Mesothelial cell of epicardium (in vitro differentiated cells): ENCODE measurements at regions not wholly inside any gene's neighbourhood (a gene's known extent, or its start where the extent isn't known, plus 50 kb on each side); places are given as distances from the start of the nearest gene placed in this dataset.

Source experiments
- DNase-seq, 2 experiments: peaks; one replicate each; pipeline ENCODE4 v3.0.0; 2021; ENCODE audit warnings: low spot score in 2 of 2; ENCODE audit not compliant: unreplicated experiment in 2 of 2
- H3K27ac Mint-ChIP-seq: 2 replicates; pipeline ENCODE4 v1.8.0; 2021; ENCODE audit warnings: mixed read lengths
- H3K27me3 Mint-ChIP-seq: 2 replicates; pipeline ENCODE4 v1.8.0; 2021; ENCODE audit warnings: low read depth, mixed read lengths
- H3K36me3 Mint-ChIP-seq: 2 replicates; pipeline ENCODE4 v1.8.0; 2021; ENCODE audit warnings: mixed read lengths
- H3K4me1 Mint-ChIP-seq: 2 replicates; pipeline ENCODE4 v1.8.0; 2021; ENCODE audit warnings: mixed read lengths
- H3K4me3 Mint-ChIP-seq: 2 replicates; pipeline ENCODE4 v1.8.0; 2021; ENCODE audit warnings: mild to moderate bottlenecking, moderate library complexity, mixed read lengths
- H3K9me3 Mint-ChIP-seq: 2 replicates; pipeline ENCODE4 v1.8.0; 2021; ENCODE audit warnings: mixed read lengths
- CTCF ChIP-seq: fragments of 200-600 bp; sonication (generic); IDR thresholded peaks from one replicate; pipeline ENCODE4 v1.5.0; 2021; ENCODE audit warnings: antibody characterized with exemption; ENCODE audit not compliant: unreplicated experiment

GRCh38 chr14:38387821-38388220, 131.9 kb upstream of the CLEC14A start:
- Mint-ChIP-seq H3K4me1 (no peaks in the 10 kb centered on the region), H3K4me3 (no peak overlapping the region), H3K27ac (no peak overlapping the region), H3K9me3 (no peaks in the 10 kb centered on the region), H3K27me3 (peaks cover 2% of the 10 kb centered on the region), H3K36me3 (no peaks in the 10 kb centered on the region)
- TF ChIP-seq CTCF = no peak
- no peak for DNase-seq

GRCh38 chr14:38385836-38386235, 129.9 kb upstream of the CLEC14A start:
- Mint-ChIP-seq H3K27me3 (peaks cover 2% of the 10 kb centered on the region), H3K36me3 (no peaks in the 10 kb centered on the region), H3K4me3 (no peak overlapping the region), H3K9me3 (no peaks in the 10 kb centered on the region), H3K4me1 (no peaks in the 10 kb centered on the region), H3K27ac (no peak overlapping the region)
- no peak for TF ChIP-seq CTCF
- DNase-seq = no peak

- no peak overlapping the region for H3K4me3 Mint-ChIP-seq
- no peak overlapping the region for H3K27ac Mint-ChIP-seq
- no peaks in the 10 kb centered on the region for H3K4me1 Mint-ChIP-seq
- peaks cover under 1% of the 10 kb centered on the region for H3K9me3 Mint-ChIP-seq
- no peak for DNase-seq
- H3K36me3 Mint-ChIP-seq = no peaks in the 10 kb centered on the region
- no peak for TF ChIP-seq CTCF
- H3K27me3 Mint-ChIP-seq = peaks cover 2% of the 10 kb centered on the region
Observed at GRCh38 chr14:38385343-38385742, 129.4 kb upstream of the CLEC14A start.

- Mint-ChIP-seq H3K27ac (no peak overlapping the region), H3K4me3 (no peak overlapping the region), H3K27me3 (peaks cover 2% of the 10 kb centered on the region), H3K36me3 (no peaks in the 10 kb centered on the region), H3K4me1 (no peaks in the 10 kb centered on the region), H3K9me3 (peaks cover 6% of the 10 kb centered on the region)
- no peak for DNase-seq
- TF ChIP-seq CTCF = no peak
Observed at GRCh38 chr14:38384741-38385140, 128.8 kb upstream of the CLEC14A start.

GRCh38 chr14:38367922-38368321, 112.0 kb upstream of the CLEC14A start:
- DNase-seq = no peak
- no peak overlapping the region for H3K27ac Mint-ChIP-seq
- TF ChIP-seq CTCF = no peak
- peaks cover 4% of the 10 kb centered on the region for H3K9me3 Mint-ChIP-seq
- H3K36me3 Mint-ChIP-seq = no peaks in the 10 kb centered on the region
- no peak overlapping the region for H3K4me3 Mint-ChIP-seq
- peaks cover 5% of the 10 kb centered on the region for H3K27me3 Mint-ChIP-seq
- no peaks in the 10 kb centered on the region for H3K4me1 Mint-ChIP-seq

GRCh38 chr14:38366374-38366773, 110.5 kb upstream of the CLEC14A start:
- Mint-ChIP-seq H3K4me1 (no peaks in the 10 kb centered on the region), H3K4me3 (no peak overlapping the region), H3K36me3 (no peaks in the 10 kb centered on the region), H3K27ac (no peak overlapping the region), H3K27me3 (peaks cover 5% of the 10 kb centered on the region), H3K9me3 (peaks cover 3% of the 10 kb centered on the region)
- TF ChIP-seq CTCF = no peak
- no peak for DNase-seq
